ENCODE measurements at regions not wholly inside any gene's neighbourhood (a gene's known extent, or its start where the extent isn't known, plus 50 kb on each side); places are given as distances from the start of the nearest gene placed in this dataset.
"Not testable (repeated sequence)": the region's sequence is repeated elsewhere in the genome, so short reads cannot be mapped to it uniquely, and the experiment has no call there.

DNA sequence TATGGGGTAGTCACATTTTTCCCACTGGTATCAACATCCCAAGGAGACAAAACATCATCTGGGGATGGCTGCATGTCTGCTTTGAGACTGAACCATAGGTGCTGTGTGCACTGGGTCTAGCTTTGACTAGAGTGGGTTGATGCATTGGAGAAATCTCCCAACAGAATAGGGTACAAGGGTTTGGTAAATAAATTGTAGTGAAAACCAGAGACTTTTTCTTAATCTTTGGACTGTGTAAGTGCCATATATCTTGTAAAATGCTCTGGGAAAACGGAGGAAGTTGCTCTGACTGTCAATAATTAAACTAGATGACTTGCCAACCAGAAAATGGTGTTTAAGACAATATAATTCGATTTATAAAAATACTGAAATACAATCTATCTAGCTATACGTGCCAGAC is 1064.0 kb upstream of the SLIT2 start:
- intact Hi-C loops (cut with DNase I; ENCODE audit: low total_unique reads): no loop called here
- in situ Hi-C loops (cut with MboI; ENCODE audit: low sequenced_read_pairs in 4 of 4): no loop called here
- H3K4me3 ChIP-seq: no peak overlapping the region
- no peak for ATAC-seq
- H3K4me1 ChIP-seq: no peaks in the 10 kb centered on the region
- H3K27me3 ChIP-seq: no peaks in the 10 kb centered on the region
- TF ChIP-seq CTCF (IDR thresholded peaks at IDR 0.05 in 4 of 5, conservative IDR thresholded peaks at IDR 0.05 in 1 of 5): no peak
- TF ChIP-seq POLR2A (IDR thresholded peaks at IDR 0.05): no peak
- no peaks in the 10 kb centered on the region for H3K9me3 ChIP-seq
- no peak overlapping the region for H3K27ac ChIP-seq
- H3K36me3 ChIP-seq: no peaks in the 10 kb centered on the region
- no peak for DNase-seq

DNA sequence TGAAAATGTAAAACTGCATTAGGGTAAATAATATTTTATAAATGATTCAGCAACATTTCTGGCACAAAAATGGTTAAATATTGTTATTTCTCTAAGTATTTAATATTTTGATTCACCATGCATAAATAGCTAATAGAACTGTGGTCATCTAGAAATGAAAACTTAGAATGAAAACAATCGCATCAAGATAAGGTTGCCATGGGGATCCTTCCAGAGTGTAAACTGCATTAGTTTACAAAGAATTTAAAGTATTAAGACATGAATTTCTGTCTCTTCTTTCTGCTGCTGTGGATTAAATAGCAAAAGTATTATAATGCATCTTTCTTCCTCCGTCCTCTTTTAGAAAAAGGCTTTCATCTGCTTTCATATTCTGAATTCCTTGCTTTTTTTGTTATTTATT is 1064.6 kb upstream of the SLIT2 start:
- Histone ChIP-seq H3K36me3 (no peaks in the 10 kb centered on the region), H3K4me1 (no peaks in the 10 kb centered on the region), H3K9me3 (no peaks in the 10 kb centered on the region), H3K27ac (no peak overlapping the region), H3K4me3 (no peak overlapping the region), H3K27me3 (no peaks in the 10 kb centered on the region)
- ATAC-seq (no peak), DNase-seq (no peak)
- in situ Hi-C loops (cut with MboI; ENCODE audit: low sequenced_read_pairs in 4 of 4) (no loop called here), intact Hi-C loops (cut with DNase I; ENCODE audit: low total_unique reads) (no loop called here)
- no peak for TF ChIP-seq CTCF (IDR thresholded peaks at IDR 0.05 in 4 of 5, conservative IDR thresholded peaks at IDR 0.05 in 1 of 5)
- no peak for TF ChIP-seq POLR2A (IDR thresholded peaks at IDR 0.05)

DNA sequence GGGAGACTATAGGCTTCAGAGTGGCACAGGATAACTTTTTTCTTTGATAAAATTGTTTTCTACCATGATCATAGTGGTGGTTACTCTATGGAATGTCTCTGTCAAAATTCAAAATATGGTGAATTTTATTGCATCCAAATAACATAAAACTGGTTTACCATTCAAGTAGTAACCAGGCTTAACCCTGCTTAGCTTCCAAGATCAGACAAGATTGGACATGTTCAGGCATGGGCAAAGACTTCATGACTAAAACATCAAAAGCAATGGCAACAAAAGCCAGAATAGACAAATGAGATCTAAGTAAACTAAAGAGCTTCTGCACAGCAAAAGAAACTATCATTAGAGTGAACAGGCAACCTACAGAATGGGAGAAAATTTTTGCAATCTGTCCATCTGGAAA is 1070.1 kb upstream of the SLIT2 start:
- H3K36me3 ChIP-seq; intact Hi-C loops (cut with DNase I; ENCODE audit: low total_unique reads); H3K4me3 ChIP-seq; H3K9me3 ChIP-seq; H3K4me1 ChIP-seq; H3K27ac ChIP-seq; H3K27me3 ChIP-seq; in situ Hi-C loops (cut with MboI; ENCODE audit: low sequenced_read_pairs in 4 of 4); ATAC-seq; DNase-seq: not testable (repeated sequence)

DNA sequence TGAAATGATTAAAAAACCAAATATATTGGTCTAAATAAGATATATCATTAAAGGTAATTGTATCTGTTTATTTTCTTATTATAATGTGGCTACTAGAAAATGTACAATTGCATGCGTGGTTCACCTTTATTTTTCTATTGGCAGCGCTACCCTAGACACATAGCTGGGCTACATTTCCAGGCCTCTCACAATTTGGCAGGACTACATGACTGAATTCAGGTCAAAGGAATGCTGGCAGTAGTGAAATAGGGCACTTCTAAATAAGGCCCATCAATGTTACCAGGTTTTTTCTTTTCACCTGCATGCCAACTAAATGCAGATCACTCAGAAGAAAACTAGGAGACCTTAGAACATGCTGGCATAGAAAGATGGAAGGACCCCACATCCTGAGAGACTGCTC is 1072.9 kb upstream of the SLIT2 start:
- in situ Hi-C loops (cut with MboI; ENCODE audit: low sequenced_read_pairs in 4 of 4) (no loop called here), intact Hi-C loops (cut with DNase I; ENCODE audit: low total_unique reads) (no loop called here)
- no peak for ATAC-seq
- no peak for DNase-seq
- Histone ChIP-seq H3K36me3 (no peaks in the 10 kb centered on the region), H3K4me1 (no peaks in the 10 kb centered on the region), H3K4me3 (no peak overlapping the region), H3K27me3 (no peaks in the 10 kb centered on the region), H3K27ac (no peak overlapping the region), H3K9me3 (no peaks in the 10 kb centered on the region)
- no peak for TF ChIP-seq POLR2A (IDR thresholded peaks at IDR 0.05)
- no peak for TF ChIP-seq CTCF (IDR thresholded peaks at IDR 0.05 in 4 of 5, conservative IDR thresholded peaks at IDR 0.05 in 1 of 5)

DNA sequence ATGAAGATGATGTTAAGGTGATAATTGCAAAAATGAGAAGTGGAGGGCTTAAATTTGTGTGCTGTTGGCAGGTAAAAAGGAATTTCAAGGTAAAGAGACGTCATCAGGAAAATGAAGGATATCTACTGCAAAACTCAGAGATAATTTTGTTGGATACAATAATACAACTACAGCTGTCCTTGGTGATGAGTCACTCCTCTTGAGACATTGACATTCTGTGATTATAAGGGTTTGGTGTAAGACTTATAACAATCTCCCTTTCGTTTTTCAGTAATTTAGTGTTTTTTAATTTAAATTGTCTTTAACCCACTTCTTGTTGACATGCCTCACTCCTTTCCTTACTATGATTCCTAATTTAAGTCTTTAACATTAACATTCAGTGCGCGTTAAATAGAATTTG is 1074.1 kb upstream of the SLIT2 start:
- Histone ChIP-seq H3K36me3 (no peaks in the 10 kb centered on the region), H3K4me3 (no peak overlapping the region), H3K4me1 (no peaks in the 10 kb centered on the region), H3K9me3 (no peaks in the 10 kb centered on the region), H3K27ac (no peak overlapping the region), H3K27me3 (no peaks in the 10 kb centered on the region)
- in situ Hi-C loops (cut with MboI; ENCODE audit: low sequenced_read_pairs in 4 of 4) (no loop called here), intact Hi-C loops (cut with DNase I; ENCODE audit: low total_unique reads) (no loop called here)
- no peak for DNase-seq
- TF ChIP-seq CTCF (IDR thresholded peaks at IDR 0.05 in 4 of 5, conservative IDR thresholded peaks at IDR 0.05 in 1 of 5): no peak
- no peak for TF ChIP-seq POLR2A (IDR thresholded peaks at IDR 0.05)
- ATAC-seq: no peak

Data from gastrocnemius medialis (tissue), 4 donors.